ENCODE measurements at regions not wholly inside any gene's neighbourhood (a gene's known extent, or its start where the extent isn't known, plus 50 kb on each side); places are given as distances from the start of the nearest gene placed in this dataset.

- TF ChIP-seq TAF1 (IDR thresholded peaks at IDR 0.05; ENCODE audit: borderline replicate concordance, insufficient read depth, low read length), result no peak
- TF ChIP-seq FOXP2 (optimal IDR thresholded peaks at IDR 0.05; ENCODE audit: borderline replicate concordance, extremely low read depth, extremely low read length, insufficient read depth), result no peak
- no peak for TF ChIP-seq POLR2AphosphoS5 (IDR thresholded peaks at IDR 0.05; ENCODE audit: low read depth, low read length)
- no peak for TF ChIP-seq REST (IDR thresholded peaks at IDR 0.05; ENCODE audit: insufficient read depth in 1 of 2, low read depth in 2 of 2, low read length in 2 of 2)
- TF ChIP-seq SIN3A (IDR thresholded peaks at IDR 0.05; ENCODE audit: borderline replicate concordance, insufficient read depth, low read length), result no peak
These were observed 797.0 kb downstream of the TDRD15 start for GRCh38 chr2:21920721-21921120.

- TF ChIP-seq REST (IDR thresholded peaks at IDR 0.05; ENCODE audit: insufficient read depth in 1 of 2, low read depth in 2 of 2, low read length in 2 of 2) (no peak), POLR2AphosphoS5 (IDR thresholded peaks at IDR 0.05; ENCODE audit: low read depth, low read length) (no peak), FOXP2 (optimal IDR thresholded peaks at IDR 0.05; ENCODE audit: borderline replicate concordance, extremely low read depth, extremely low read length, insufficient read depth) (no peak), SIN3A (IDR thresholded peaks at IDR 0.05; ENCODE audit: borderline replicate concordance, insufficient read depth, low read length) (no peak), TAF1 (IDR thresholded peaks at IDR 0.05; ENCODE audit: borderline replicate concordance, insufficient read depth, low read length) (no peak)
These were observed 801.0 kb downstream of the TDRD15 start for GRCh38 chr2:21924640-21925285.

GRCh38 chr2:21928292-21928691 is 804.5 kb downstream of the TDRD15 start:
- no peak for TF ChIP-seq FOXP2 (optimal IDR thresholded peaks at IDR 0.05; ENCODE audit: borderline replicate concordance, extremely low read depth, extremely low read length, insufficient read depth)
- TF ChIP-seq REST (IDR thresholded peaks at IDR 0.05; ENCODE audit: insufficient read depth in 1 of 2, low read depth in 2 of 2, low read length in 2 of 2), result no peak
- TF ChIP-seq SIN3A (IDR thresholded peaks at IDR 0.05; ENCODE audit: borderline replicate concordance, insufficient read depth, low read length), result no peak
- no peak for TF ChIP-seq POLR2AphosphoS5 (IDR thresholded peaks at IDR 0.05; ENCODE audit: low read depth, low read length)
- no peak for TF ChIP-seq TAF1 (IDR thresholded peaks at IDR 0.05; ENCODE audit: borderline replicate concordance, insufficient read depth, low read length)

GRCh38 chr2:21930226-21930625 is 806.5 kb downstream of the TDRD15 start:
- TF ChIP-seq SIN3A (IDR thresholded peaks at IDR 0.05; ENCODE audit: borderline replicate concordance, insufficient read depth, low read length), result no peak
- no peak for TF ChIP-seq TAF1 (IDR thresholded peaks at IDR 0.05; ENCODE audit: borderline replicate concordance, insufficient read depth, low read length)
- TF ChIP-seq POLR2AphosphoS5 (IDR thresholded peaks at IDR 0.05; ENCODE audit: low read depth, low read length), result no peak
- no peak for TF ChIP-seq FOXP2 (optimal IDR thresholded peaks at IDR 0.05; ENCODE audit: borderline replicate concordance, extremely low read depth, extremely low read length, insufficient read depth)
- TF ChIP-seq REST (IDR thresholded peaks at IDR 0.05; ENCODE audit: insufficient read depth in 1 of 2, low read depth in 2 of 2, low read length in 2 of 2), result no peak

Data from PFSK-1 (cell line).